Hematopoietic multipotent progenitor cell treated with erythropoietin and hydrocortisone succinate and interleukin-3 and kit ligand, for 6 days (in vitro differentiated cells): ENCODE measurements at regions not wholly inside any gene's neighbourhood (a gene's known extent, or its start where the extent isn't known, plus 50 kb on each side); places are given as distances from the start of the nearest gene placed in this dataset.
"Not testable (repeated sequence)": the region's sequence is repeated elsewhere in the genome, so short reads cannot be mapped to it uniquely, and the experiment has no call there.

Experiments
- DNase-seq: peaks from one replicate; pipeline ENCODE4 v3.0.0-alpha.2; 2015

GRCh38 chr18:71040161-71040560 is 751.3 kb downstream of the SOCS6 start:
- no peak for DNase-seq

GRCh38 chr18:71038196-71038595 is 749.4 kb downstream of the SOCS6 start:
- DNase-seq, result no peak

DNA sequence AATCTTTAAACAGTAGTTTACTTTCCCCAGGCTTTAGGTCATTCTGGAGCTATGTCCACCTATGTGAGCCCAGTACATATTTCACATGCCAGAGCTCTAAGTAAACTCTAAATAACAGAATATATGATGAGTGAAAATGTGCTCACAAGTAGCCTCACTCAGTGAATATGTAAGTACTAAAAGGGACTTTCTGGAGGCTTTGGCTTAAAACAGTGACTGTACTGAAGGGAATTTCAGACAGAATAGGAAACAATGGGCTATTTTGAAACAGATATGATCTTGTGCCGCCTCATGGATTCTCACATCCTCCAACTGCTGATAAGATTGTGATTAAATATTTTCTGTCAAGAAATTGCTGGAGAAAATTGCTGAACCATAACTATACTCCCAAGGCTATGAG is 747.9 kb downstream of the SOCS6 start:
- DNase-seq, result no peak

- not testable (repeated sequence) for DNase-seq
These were observed 742.7 kb downstream of the SOCS6 start for GRCh38 chr18:71031296-71032191.

GRCh38 chr18:71030085-71030484 is 741.2 kb downstream of the SOCS6 start:
- DNase-seq, result not testable (repeated sequence)

DNA sequence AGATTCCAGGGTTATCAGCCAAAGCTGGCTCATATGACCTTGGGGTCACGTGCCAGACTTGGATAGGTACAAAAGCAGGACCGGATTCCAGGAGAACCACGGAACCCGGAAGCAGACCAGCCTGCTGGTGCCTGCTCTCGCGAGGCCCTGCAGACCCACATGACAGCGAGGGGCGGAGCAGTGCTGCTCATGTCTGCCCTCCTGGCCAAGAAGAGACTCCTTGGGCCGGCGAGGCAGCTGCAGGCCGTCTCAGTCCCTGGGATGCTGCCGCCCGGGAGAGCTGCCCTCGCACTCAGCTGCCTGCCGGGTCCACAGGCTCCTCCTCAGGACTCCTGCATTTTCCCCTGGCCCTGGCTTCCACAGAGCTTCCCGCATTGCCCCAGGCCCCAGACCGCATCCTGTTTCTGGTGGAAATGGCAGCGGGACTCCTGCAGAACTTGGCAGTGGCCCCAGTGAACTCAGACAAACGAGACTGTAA is 739.5 kb downstream of the SOCS6 start:
- no peak for DNase-seq

GRCh38 chr18:71027531-71027930 is 738.7 kb downstream of the SOCS6 start:
- no peak for DNase-seq

GRCh38 chr18:71025505-71026225 is 736.8 kb downstream of the SOCS6 start:
- no peak for DNase-seq

DNA sequence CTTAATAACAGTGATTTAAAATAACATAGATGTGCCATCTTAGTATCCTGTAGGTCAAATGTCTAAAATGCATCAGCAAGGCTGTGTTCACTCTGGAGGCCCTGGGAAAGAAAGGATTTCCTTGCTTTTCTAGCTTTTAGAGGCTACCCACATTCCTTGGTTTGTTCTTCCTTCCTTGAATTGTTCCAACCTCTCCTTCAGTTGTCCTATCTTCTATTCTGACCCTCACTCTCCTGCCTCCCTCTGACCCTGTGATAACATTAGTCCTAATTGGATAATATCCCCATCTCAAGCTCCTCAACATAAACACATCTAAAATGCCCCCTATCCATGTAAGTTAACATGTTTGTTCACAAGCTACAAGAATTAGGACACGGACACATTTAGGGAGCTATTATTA is 733.5 kb downstream of the SOCS6 start:
- no peak for DNase-seq

DNA sequence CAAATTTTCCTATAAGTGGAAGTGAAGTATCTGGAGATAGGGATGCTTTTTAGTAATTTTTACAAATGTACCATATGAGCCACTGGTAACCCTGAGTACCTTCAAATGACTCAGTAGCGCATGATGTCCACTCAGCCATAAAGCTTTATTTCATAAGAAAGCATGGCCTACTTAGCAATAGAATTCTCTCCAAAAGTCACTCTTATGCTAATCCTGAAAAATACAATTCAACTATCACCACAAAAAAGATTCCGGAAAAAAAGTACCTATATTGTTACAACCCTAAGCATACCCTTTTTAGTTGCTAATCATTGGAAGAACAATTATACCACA is 732.2 kb downstream of the SOCS6 start:
- no peak for DNase-seq

- no peak for DNase-seq
These were observed 731.6 kb downstream of the SOCS6 start for GRCh38 chr18:71020342-71021029.

DNA sequence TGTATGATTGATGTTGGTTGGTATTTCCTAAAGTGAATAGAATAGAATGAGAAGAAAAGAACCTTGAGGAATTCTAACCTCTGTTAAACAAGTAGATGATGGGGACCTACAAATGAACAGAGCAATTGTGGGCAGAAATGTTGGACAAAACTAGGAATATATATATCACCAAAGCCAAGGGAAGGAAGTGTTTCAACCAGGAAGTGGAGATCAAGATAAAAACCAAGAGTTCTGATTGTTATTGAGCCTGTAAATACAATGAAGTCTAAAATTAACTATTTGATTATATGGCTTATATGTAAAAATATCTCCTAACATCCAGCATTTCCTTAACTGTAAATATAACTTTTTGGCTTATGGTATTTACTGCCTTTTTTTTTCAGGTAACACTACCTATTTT is 730.0 kb downstream of the SOCS6 start:
- no peak for DNase-seq

DNA sequence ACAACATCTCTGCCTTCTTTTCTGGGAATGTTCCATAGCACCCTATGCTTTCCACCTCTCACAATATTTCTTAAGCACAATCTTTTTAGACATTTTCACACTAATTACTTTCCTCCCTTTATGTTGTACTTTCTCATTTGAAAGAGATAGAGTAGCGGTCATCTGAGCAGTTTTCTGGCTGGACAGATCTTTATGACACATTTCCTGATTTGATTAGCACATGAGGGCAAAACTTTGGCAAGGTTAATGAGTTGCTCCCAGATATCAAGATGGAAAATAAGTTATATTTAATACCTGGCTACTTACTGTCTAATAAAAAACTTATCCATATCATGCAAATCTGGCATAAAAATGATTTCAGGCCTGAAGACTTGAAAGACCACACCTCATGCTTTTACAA is 723.9 kb downstream of the SOCS6 start:
- DNase-seq, result no peak

GRCh38 chr18:71011389-71011788 is 722.5 kb downstream of the SOCS6 start:
- no peak for DNase-seq

GRCh38 chr18:71008257-71008656 is 719.4 kb downstream of the SOCS6 start:
- DNase-seq, result peak; percentile 57

DNA sequence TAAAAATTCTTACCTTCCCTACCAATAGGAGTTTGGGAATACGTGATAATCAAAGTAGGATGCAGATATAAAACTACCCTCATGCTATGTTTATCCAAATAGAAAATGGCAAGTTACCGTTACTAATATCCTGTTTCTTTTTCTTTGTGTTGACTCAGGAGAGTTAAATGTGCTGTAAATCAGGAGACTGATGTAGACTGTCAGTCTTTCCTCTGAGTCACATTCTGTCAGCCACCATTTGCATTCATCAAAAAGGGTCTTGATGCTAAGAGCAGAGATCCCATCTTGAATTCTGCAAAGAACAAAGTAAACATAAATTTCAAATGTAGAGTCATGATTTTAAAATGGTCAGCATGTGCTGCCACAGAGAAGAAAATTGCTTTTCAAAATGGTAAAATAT is 712.8 kb downstream of the SOCS6 start:
- no peak for DNase-seq

GRCh38 chr18:70998490-70998889 is 709.6 kb downstream of the SOCS6 start:
- no peak for DNase-seq

- DNase-seq, result no peak
These were observed 705.3 kb downstream of the SOCS6 start for GRCh38 chr18:70994116-70994515.

- DNase-seq, result no peak
These were observed 702.7 kb downstream of the SOCS6 start for GRCh38 chr18:70991577-70991976.

GRCh38 chr18:70985948-70986347 is 697.1 kb downstream of the SOCS6 start:
- no peak for DNase-seq

GRCh38 chr18:70982292-70982691 is 693.4 kb downstream of the SOCS6 start:
- DNase-seq, result no peak

DNA sequence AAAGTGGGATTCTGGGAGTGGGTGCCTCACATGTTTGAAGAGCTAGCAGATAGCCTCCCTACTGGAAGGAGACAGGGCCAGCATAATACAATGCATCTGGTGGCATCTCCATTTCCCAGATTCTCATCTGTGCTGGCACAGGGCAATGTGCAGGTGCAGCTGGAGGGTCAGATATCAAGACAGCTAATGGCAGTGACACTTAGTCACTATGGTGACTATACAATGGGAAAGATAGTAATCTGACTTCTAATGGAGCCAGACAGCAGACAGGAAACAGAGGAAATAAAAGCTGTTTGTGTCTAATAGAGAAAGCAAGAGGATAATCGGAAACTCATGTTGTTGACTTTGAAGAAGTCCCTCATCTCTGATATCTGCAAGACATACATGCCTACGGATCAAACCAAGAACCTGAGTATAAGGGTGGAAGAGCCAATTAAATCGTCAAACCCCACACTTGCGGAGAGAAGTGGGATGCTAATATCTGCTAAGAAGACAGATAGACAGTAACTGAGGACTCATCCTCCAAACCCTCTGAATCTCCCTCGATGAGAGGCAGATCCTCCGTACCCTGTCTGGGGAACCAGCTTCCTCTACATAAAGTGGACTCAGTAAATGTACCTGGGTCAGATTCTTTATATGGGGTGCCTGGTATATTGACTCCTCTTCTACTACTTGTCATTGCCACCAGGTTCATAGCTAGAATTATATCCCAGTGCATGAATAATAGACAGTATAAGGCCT is 692.7 kb downstream of the SOCS6 start:
- DNase-seq, result no peak

DNA sequence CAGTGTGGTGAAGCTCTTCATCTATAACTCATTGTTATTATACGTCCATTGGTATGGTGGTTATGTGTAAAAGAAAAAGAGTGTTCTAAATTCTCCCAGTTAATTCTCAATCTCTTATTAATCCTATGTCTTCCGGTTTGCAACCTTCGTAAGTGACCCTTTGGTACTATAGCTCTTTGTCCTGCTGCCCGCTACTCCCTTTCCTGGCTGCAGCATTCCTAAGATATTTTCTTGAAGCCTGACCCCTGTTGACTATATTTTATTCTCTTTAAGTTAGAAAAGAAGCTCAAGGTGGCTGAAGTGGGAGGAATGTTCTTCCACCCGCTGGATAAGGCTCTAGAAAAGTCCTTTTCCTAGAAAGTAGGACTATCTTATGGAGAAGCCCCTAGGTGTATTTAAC is 684.8 kb downstream of the SOCS6 start:
- DNase-seq, result no peak
